Mesendoderm (in vitro differentiated cells): ENCODE measurements at regions not wholly inside any gene's neighbourhood (a gene's known extent, or its start where the extent isn't known, plus 50 kb on each side); places are given as distances from the start of the nearest gene placed in this dataset.
"Not testable (repeated sequence)": the region's sequence is repeated elsewhere in the genome, so short reads cannot be mapped to it uniquely, and the experiment has no call there.

Experiments used
- DNase-seq: peaks from one replicate; pipeline ENCODE4 v3.0.0; 2013
- H2AK5ac ChIP-seq: 2 replicates; pipeline ENCODE4 v1.6.1; 2013; ENCODE audit warnings: low read length, inconsistent platforms
- H2BK120ac ChIP-seq: 2 replicates; pipeline ENCODE4 v1.6.1; 2013; ENCODE audit warnings: low read depth, mild to moderate bottlenecking, low read length, moderate library complexity, mixed read lengths
- H2BK15ac ChIP-seq: replicated peaks from 2 replicates; pipeline ENCODE4 v1.6.1; 2013; ENCODE audit warnings: low read depth, mild to moderate bottlenecking, moderate library complexity
- H2BK5ac ChIP-seq: 2 replicates; pipeline ENCODE4 v1.6.1; 2013; ENCODE audit warnings: low read length, inconsistent platforms
- H3K18ac ChIP-seq: 2 replicates; pipeline ENCODE4 v1.6.1; 2013; ENCODE audit warnings: mild to moderate bottlenecking, low read length, mixed read lengths
- H3K23ac ChIP-seq: one replicate; pipeline ENCODE4 v1.6.1; 2013; ENCODE audit warnings: low read length
- H3K27ac ChIP-seq: 2 replicates; pipeline ENCODE4 v1.5.1; 2013; ENCODE audit warnings: low read depth, mild to moderate bottlenecking, inconsistent platforms, low read length, moderate library complexity
- H3K27me3 ChIP-seq: 2 replicates; pipeline ENCODE4 v1.6.1; 2013; ENCODE audit warnings: low read length, control low read depth, mild to moderate bottlenecking, inconsistent platforms; ENCODE audit not compliant: insufficient read depth, poor library complexity
- H3K36me3 ChIP-seq: 2 replicates; pipeline ENCODE4 v1.6.1; 2013; ENCODE audit warnings: low read length, inconsistent platforms; ENCODE audit not compliant: control insufficient read depth, insufficient read depth
- H3K4ac ChIP-seq: one replicate; pipeline ENCODE4 v1.6.1; 2013; ENCODE audit warnings: low read depth, mild to moderate bottlenecking, low read length, moderate library complexity
- H3K4me1 ChIP-seq: 2 replicates; pipeline ENCODE4 v1.6.1; 2013; ENCODE audit warnings: low read depth, low read length, inconsistent platforms; ENCODE audit not compliant: control insufficient read depth
- H3K4me2 ChIP-seq: 2 replicates; pipeline ENCODE4 v1.6.1; 2013; ENCODE audit warnings: low read length
- H3K4me3 ChIP-seq: 2 replicates; pipeline ENCODE4 v1.5.1; 2013; ENCODE audit warnings: mild to moderate bottlenecking, low read length
- H3K56ac ChIP-seq: one replicate; pipeline ENCODE4 v1.6.1; 2013; ENCODE audit warnings: low read length
- H3K79me1 ChIP-seq: 2 replicates; pipeline ENCODE4 v1.6.1; 2013; ENCODE audit warnings: low read length, inconsistent platforms
- H3K79me2 ChIP-seq: 2 replicates; pipeline ENCODE4 v1.6.1; 2013; ENCODE audit warnings: mild to moderate bottlenecking, low read length; ENCODE audit not compliant: control insufficient read depth, insufficient read depth
- H3K9ac ChIP-seq: 2 replicates; pipeline ENCODE4 v1.6.1; 2013; ENCODE audit warnings: low read length, inconsistent platforms
- H4K5ac ChIP-seq: one replicate; pipeline ENCODE4 v1.6.1; 2013; ENCODE audit warnings: low read length
- H4K8ac ChIP-seq: one replicate; pipeline ENCODE4 v1.6.1; 2013; ENCODE audit warnings: low read depth, mild to moderate bottlenecking, control low read depth, low read length, moderate library complexity
- WGBS: extraction: QIAGEN DNeasy Blood & Tissue Kit; methylation state at CpG from one replicate; pipeline ENCODE4 v1.1.7; 2013; ENCODE audit warnings: low lambda C conversion rate, missing lambda C conversion rate; ENCODE audit not compliant: insufficient coverage; ENCODE audit errors: extremely low coverage; 5-methylcytosine and 5-hydroxymethylcytosine counted together

GRCh38 chr7:142487565-142487964 is 229.7 kb upstream of the PRSS58 start:
- not testable (repeated sequence) for H3K4me3 ChIP-seq, H4K5ac ChIP-seq, H3K27me3 ChIP-seq, H3K36me3 ChIP-seq, H3K4ac ChIP-seq, H3K18ac ChIP-seq, H3K9ac ChIP-seq, H3K4me1 ChIP-seq, H2BK15ac ChIP-seq, H3K79me1 ChIP-seq, H3K79me2 ChIP-seq, H3K56ac ChIP-seq, H2AK5ac ChIP-seq, H3K4me2 ChIP-seq, H2BK120ac ChIP-seq, H4K8ac ChIP-seq, H3K27ac ChIP-seq, DNase-seq, H2BK5ac ChIP-seq, H3K23ac ChIP-seq
- WGBS: no CpG with 5 or more reads among the region's 4 CpGs

- Histone ChIP-seq H4K8ac (no peak overlapping the region), H3K4ac (no peak overlapping the region), H3K27me3 (no peaks in the 10 kb centered on the region), H2AK5ac (no peak overlapping the region), H3K36me3 (no peaks in the 10 kb centered on the region), H3K4me1 (no peaks in the 10 kb centered on the region), H4K5ac (no peak overlapping the region), H3K9ac (no peak overlapping the region), H3K79me1 (no peaks in the 10 kb centered on the region), H3K18ac (no peak overlapping the region), H3K56ac (peak overlapping the region; percentile 62), H3K4me3 (no peak overlapping the region), H2BK5ac (no peak overlapping the region), H3K79me2 (no peaks in the 10 kb centered on the region), H3K4me2 (no peak overlapping the region), H2BK120ac (no peak overlapping the region), H3K27ac (no peak overlapping the region), H3K23ac (no peak overlapping the region), H2BK15ac (no peak overlapping the region)
- DNase-seq: no peak
- WGBS: no CpG with 5 or more reads among the region's 4 CpGs
Measured at GRCh38 chr7:142487124-142487523, 229.3 kb upstream of the PRSS58 start.

- Histone ChIP-seq H3K4me3 (no peak overlapping the region), H3K27ac (no peak overlapping the region), H3K9ac (no peak overlapping the region), H2BK15ac (no peak overlapping the region), H3K18ac (no peak overlapping the region), H3K79me1 (no peaks in the 10 kb centered on the region), H3K27me3 (no peaks in the 10 kb centered on the region), H2BK5ac (no peak overlapping the region), H3K23ac (no peak overlapping the region), H3K79me2 (no peaks in the 10 kb centered on the region), H4K8ac (no peak overlapping the region), H2BK120ac (no peak overlapping the region), H3K4me1 (no peaks in the 10 kb centered on the region), H3K4ac (no peak overlapping the region), H4K5ac (no peak overlapping the region), H3K56ac (no peak overlapping the region), H2AK5ac (no peak overlapping the region), H3K4me2 (no peak overlapping the region), H3K36me3 (no peaks in the 10 kb centered on the region)
- peak; percentile 40 for DNase-seq
- WGBS: no CpG with 5 or more reads among the region's 7 CpGs
Measured at GRCh38 chr7:142485617-142486226, 227.9 kb upstream of the PRSS58 start.

- Histone ChIP-seq H3K4me3 (no peak overlapping the region), H2BK15ac (no peak overlapping the region), H2AK5ac (no peak overlapping the region), H3K27me3 (no peaks in the 10 kb centered on the region), H3K79me1 (no peaks in the 10 kb centered on the region), H3K18ac (no peak overlapping the region), H3K36me3 (no peaks in the 10 kb centered on the region), H4K8ac (no peak overlapping the region), H3K56ac (no peak overlapping the region), H4K5ac (no peak overlapping the region), H3K4ac (no peak overlapping the region), H3K23ac (no peak overlapping the region), H3K4me2 (no peak overlapping the region), H3K4me1 (no peaks in the 10 kb centered on the region), H3K27ac (no peak overlapping the region), H3K9ac (no peak overlapping the region), H3K79me2 (no peaks in the 10 kb centered on the region), H2BK120ac (no peak overlapping the region), H2BK5ac (no peak overlapping the region)
- DNase-seq: no peak
- no CpG with 5 or more reads among the region's 5 CpGs for WGBS
Measured at GRCh38 chr7:142483659-142484317, 225.9 kb upstream of the PRSS58 start.

- WGBS: no CpG with 5 or more reads among the region's 9 CpGs
- H2BK120ac ChIP-seq: no peak overlapping the region
- no peak overlapping the region for H3K4me3 ChIP-seq
- no peak overlapping the region for H2BK15ac ChIP-seq
- no peak overlapping the region for H3K23ac ChIP-seq
- H3K4me1 ChIP-seq: no peaks in the 10 kb centered on the region
- no peak overlapping the region for H3K56ac ChIP-seq
- no peak overlapping the region for H4K5ac ChIP-seq
- no peaks in the 10 kb centered on the region for H3K36me3 ChIP-seq
- H2AK5ac ChIP-seq: no peak overlapping the region
- peak; percentile 73 for DNase-seq
- H3K27ac ChIP-seq: no peak overlapping the region
- H2BK5ac ChIP-seq: no peak overlapping the region
- no peak overlapping the region for H3K4ac ChIP-seq
- no peaks in the 10 kb centered on the region for H3K27me3 ChIP-seq
- no peak overlapping the region for H3K9ac ChIP-seq
- no peak overlapping the region for H3K4me2 ChIP-seq
- H3K79me1 ChIP-seq: no peaks in the 10 kb centered on the region
- H3K18ac ChIP-seq: no peak overlapping the region
- no peak overlapping the region for H4K8ac ChIP-seq
- H3K79me2 ChIP-seq: no peaks in the 10 kb centered on the region
Measured at GRCh38 chr7:142482891-142483658, 225.2 kb upstream of the PRSS58 start.
